GM10266 (cell line): ENCODE measurements at regions not wholly inside any gene's neighbourhood (a gene's known extent, or its start where the extent isn't known, plus 50 kb on each side); places are given as distances from the start of the nearest gene placed in this dataset.

Experiments used
- DNase-seq: peaks from one replicate; pipeline ENCODE4 v3.0.0; 2012; ENCODE audit errors: extremely low spot score
- CTCF ChIP-seq: IDR thresholded peaks from 2 replicates; pipeline ENCODE4 v1.5.1; 2012; ENCODE audit warnings: mild to moderate bottlenecking, low read depth; ENCODE audit not compliant: control insufficient read depth, insufficient read depth; ENCODE audit errors: missing control alignments

GRCh38 chr15:56868170-56868569, 50.3 kb upstream of the TCF12 start:
- TF ChIP-seq CTCF = no peak
- no peak for DNase-seq

GRCh38 chr15:56866803-56867202, 51.6 kb upstream of the TCF12 start:
- no peak for TF ChIP-seq CTCF
- DNase-seq = no peak

GRCh38 chr15:56857828-56858227, 60.6 kb upstream of the TCF12 start:
- TF ChIP-seq CTCF = no peak
- no peak for DNase-seq

GRCh38 chr15:56856934-56857333, 61.5 kb upstream of the TCF12 start:
- TF ChIP-seq CTCF = no peak
- DNase-seq = no peak

GRCh38 chr15:56844892-56845291, 73.6 kb upstream of the TCF12 start:
- DNase-seq = no peak
- TF ChIP-seq CTCF = no peak

- TF ChIP-seq CTCF = no peak
- no peak for DNase-seq
Measured at GRCh38 chr15:56844471-56844870, 74.0 kb upstream of the TCF12 start.

GRCh38 chr15:56839641-56840040, 78.8 kb upstream of the TCF12 start:
- DNase-seq = no peak
- TF ChIP-seq CTCF = no peak
